ENCODE measurements at regions not wholly inside any gene's neighbourhood (a gene's known extent, or its start where the extent isn't known, plus 50 kb on each side); places are given as distances from the start of the nearest gene placed in this dataset.

- in situ Hi-C loops (cut with MboI; ENCODE audit: low pct_unique_long_range_greater_than_20kb, low sequenced_read_pairs, unreplicated experiment) = no loop called here
- TF ChIP-seq, protein P1, sequence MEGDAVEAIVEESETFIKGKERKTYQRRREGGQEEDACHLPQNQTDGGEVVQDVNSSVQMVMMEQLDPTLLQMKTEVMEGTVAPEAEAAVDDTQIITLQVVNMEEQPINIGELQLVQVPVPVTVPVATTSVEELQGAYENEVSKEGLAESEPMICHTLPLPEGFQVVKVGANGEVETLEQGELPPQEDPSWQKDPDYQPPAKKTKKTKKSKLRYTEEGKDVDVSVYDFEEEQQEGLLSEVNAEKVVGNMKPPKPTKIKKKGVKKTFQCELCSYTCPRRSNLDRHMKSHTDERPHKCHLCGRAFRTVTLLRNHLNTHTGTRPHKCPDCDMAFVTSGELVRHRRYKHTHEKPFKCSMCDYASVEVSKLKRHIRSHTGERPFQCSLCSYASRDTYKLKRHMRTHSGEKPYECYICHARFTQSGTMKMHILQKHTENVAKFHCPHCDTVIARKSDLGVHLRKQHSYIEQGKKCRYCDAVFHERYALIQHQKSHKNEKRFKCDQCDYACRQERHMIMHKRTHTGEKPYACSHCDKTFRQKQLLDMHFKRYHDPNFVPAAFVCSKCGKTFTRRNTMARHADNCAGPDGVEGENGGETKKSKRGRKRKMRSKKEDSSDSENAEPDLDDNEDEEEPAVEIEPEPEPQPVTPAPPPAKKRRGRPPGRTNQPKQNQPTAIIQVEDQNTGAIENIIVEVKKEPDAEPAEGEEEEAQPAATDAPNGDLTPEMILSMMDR (IDR thresholded peaks at IDR 0.05; ENCODE audit: extremely low read depth, insufficient read depth, missing control alignments) = no peak
- DNase-seq (ENCODE audit: low spot score) = no peak
These were observed 322.7 kb upstream of the PFKP start for GRCh38 chr10:2744547-2745200.

DNA sequence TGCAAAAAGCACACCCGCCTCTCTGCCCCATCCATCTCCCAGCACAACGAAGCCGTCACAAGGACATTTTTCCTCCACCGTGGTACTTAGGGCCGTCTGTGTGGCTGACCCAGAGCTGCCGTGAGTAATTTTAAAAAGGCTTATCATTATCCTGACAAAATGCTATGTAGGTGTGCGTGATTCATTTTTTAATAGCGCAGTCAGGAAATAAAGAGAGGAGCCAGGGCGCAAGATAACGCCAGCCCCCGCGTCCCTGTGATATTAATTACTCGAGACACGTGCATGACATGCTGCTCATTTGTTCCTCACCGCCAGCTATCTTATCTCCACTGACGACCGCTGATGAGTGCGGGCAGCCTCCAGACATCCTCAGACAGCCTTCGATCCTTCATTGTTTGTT lies 332.7 kb upstream of the PFKP start:
- in situ Hi-C loops (cut with MboI; ENCODE audit: low pct_unique_long_range_greater_than_20kb, low sequenced_read_pairs, unreplicated experiment) = no loop called here
- no peak for DNase-seq (ENCODE audit: low spot score)
- TF ChIP-seq, protein P1 (IDR thresholded peaks at IDR 0.05; ENCODE audit: extremely low read depth, insufficient read depth, missing control alignments) = no peak

DNA sequence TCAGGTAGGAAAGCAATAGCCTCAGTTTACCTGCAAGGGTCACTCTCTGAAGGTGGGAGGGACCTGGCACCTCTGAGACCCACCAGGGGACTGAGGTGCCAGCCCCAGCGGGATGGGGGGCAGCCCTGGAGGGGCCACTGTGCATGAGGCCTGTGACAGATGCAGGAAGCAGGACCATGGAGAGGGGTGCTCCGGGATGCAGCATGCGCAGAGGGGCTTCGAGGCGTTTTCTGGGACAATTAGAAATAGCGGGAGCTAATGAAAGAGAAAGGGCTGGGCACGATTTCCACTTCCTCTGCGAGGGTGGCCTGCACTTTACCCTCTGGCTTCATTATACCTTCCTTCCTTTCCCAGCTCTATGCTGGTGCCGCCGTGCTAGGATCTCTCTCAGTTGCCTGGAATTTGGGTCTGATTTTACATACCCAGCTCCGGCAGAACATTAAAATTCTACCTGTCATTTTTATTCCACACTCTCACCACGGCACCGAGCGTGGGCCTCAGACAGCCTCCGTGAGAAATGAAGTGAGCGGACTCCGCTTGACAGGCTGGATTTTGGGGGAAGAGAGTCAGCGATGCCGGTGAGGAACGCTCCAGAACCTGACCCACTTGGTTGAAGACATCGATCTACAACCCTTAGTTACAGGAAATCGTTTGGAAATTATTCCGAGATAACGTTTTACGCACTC lies 333.9 kb upstream of the PFKP start:
- TF ChIP-seq, protein P1 (IDR thresholded peaks at IDR 0.05; ENCODE audit: extremely low read depth, insufficient read depth, missing control alignments) = no peak
- in situ Hi-C loops (cut with MboI; ENCODE audit: low pct_unique_long_range_greater_than_20kb, low sequenced_read_pairs, unreplicated experiment) = no loop called here
- no peak for DNase-seq (ENCODE audit: low spot score)

GRCh38 chr10:2731940-2732339 lies 335.4 kb upstream of the PFKP start:
- TF ChIP-seq, protein P1 (IDR thresholded peaks at IDR 0.05; ENCODE audit: extremely low read depth, insufficient read depth, missing control alignments) = no peak
- no peak for DNase-seq (ENCODE audit: low spot score)
- in situ Hi-C loops (cut with MboI; ENCODE audit: low pct_unique_long_range_greater_than_20kb, low sequenced_read_pairs, unreplicated experiment) = no loop called here

- in situ Hi-C loops (cut with MboI; ENCODE audit: low pct_unique_long_range_greater_than_20kb, low sequenced_read_pairs, unreplicated experiment) = no loop called here
- no peak for DNase-seq (ENCODE audit: low spot score)
- TF ChIP-seq, protein P1 (IDR thresholded peaks at IDR 0.05; ENCODE audit: extremely low read depth, insufficient read depth, missing control alignments) = no peak
These were observed 338.2 kb upstream of the PFKP start for GRCh38 chr10:2729197-2729596.

DNA sequence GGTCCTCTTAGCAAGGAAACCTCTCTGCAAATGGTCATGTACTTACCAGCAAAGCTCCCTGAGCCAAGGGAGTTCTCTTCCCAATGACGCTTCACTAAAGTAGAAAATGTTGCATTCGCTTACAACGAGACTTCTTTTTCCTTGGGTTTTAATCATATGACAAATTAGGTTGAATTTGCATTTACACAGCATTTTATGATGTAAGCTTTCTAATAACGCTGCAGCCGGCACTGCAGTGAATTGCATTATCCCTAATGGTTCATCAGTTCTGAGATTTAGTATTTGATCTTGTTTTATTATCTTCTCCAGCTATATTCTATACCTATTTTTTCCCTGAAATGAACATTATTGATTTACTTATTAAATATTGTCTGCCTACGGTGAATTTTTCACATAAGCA lies 339.3 kb upstream of the PFKP start:
- in situ Hi-C loops (cut with MboI; ENCODE audit: low pct_unique_long_range_greater_than_20kb, low sequenced_read_pairs, unreplicated experiment) = no loop called here
- TF ChIP-seq, protein P1 (IDR thresholded peaks at IDR 0.05; ENCODE audit: extremely low read depth, insufficient read depth, missing control alignments) = no peak
- DNase-seq (ENCODE audit: low spot score) = no peak

Data from GM13977 (cell line).